Activated CD8-positive, alpha-beta memory T cell treated with anti-CD3 and anti-CD28 coated beads, Interleukin-2, amount 50 U/mL, for 24 hours (primary cell): ENCODE measurements at regions not wholly inside any gene's neighbourhood (a gene's known extent, or its start where the extent isn't known, plus 50 kb on each side); places are given as distances from the start of the nearest gene placed in this dataset.
"Not testable (repeated sequence)": the region's sequence is repeated elsewhere in the genome, so short reads cannot be mapped to it uniquely, and the experiment has no call there.

Source experiments
- DNase-seq: peaks from one replicate; pipeline ENCODE4 v3.0.0-alpha.2; 2020; ENCODE audit errors: extremely low read depth

GRCh38 chr16:79834720-79835119 lies 234.2 kb upstream of the MAF start:
- DNase-seq, result no peak

GRCh38 chr16:79834003-79834402 lies 233.5 kb upstream of the MAF start:
- not testable (repeated sequence) for DNase-seq

- no peak for DNase-seq
These were observed 233.0 kb upstream of the MAF start for GRCh38 chr16:79833559-79833958.

- DNase-seq, result no peak
These were observed 226.4 kb upstream of the MAF start for GRCh38 chr16:79826732-79827475.

- DNase-seq, result no peak
These were observed 224.5 kb upstream of the MAF start for GRCh38 chr16:79825002-79825401.

- DNase-seq, result no peak
These were observed 223.1 kb upstream of the MAF start for GRCh38 chr16:79823639-79824038.

GRCh38 chr16:79821911-79822310 lies 221.4 kb upstream of the MAF start:
- no peak for DNase-seq

- no peak for DNase-seq
These were observed 215.6 kb upstream of the MAF start for GRCh38 chr16:79816081-79816497.

- no peak for DNase-seq
These were observed 214.5 kb upstream of the MAF start for GRCh38 chr16:79815049-79815448.

- DNase-seq, result no peak
These were observed 213.6 kb upstream of the MAF start for GRCh38 chr16:79814124-79814523.

- no peak for DNase-seq
These were observed 211.0 kb upstream of the MAF start for GRCh38 chr16:79811541-79811940.

GRCh38 chr16:79810449-79811189 lies 210.1 kb upstream of the MAF start:
- no peak for DNase-seq

- no peak for DNase-seq
These were observed 208.8 kb upstream of the MAF start for GRCh38 chr16:79809376-79809775.

GRCh38 chr16:79808731-79809130 lies 208.2 kb upstream of the MAF start:
- no peak for DNase-seq

- no peak for DNase-seq
These were observed 206.2 kb upstream of the MAF start for GRCh38 chr16:79806757-79807156.

- no peak for DNase-seq
These were observed 205.1 kb upstream of the MAF start for GRCh38 chr16:79805621-79806020.

GRCh38 chr16:79801646-79802045 lies 201.1 kb upstream of the MAF start:
- no peak for DNase-seq

- no peak for DNase-seq
These were observed 199.6 kb upstream of the MAF start for GRCh38 chr16:79800016-79800608.

- DNase-seq, result no peak
These were observed 198.0 kb upstream of the MAF start for GRCh38 chr16:79798416-79799053.

- DNase-seq, result no peak
These were observed 196.9 kb upstream of the MAF start for GRCh38 chr16:79797486-79797885.

GRCh38 chr16:79795556-79795955 lies 195.0 kb upstream of the MAF start:
- DNase-seq, result no peak

- DNase-seq, result no peak
These were observed 194.4 kb upstream of the MAF start for GRCh38 chr16:79794941-79795340.
